ENCODE measurements at regions not wholly inside any gene's neighbourhood (a gene's known extent, or its start where the extent isn't known, plus 50 kb on each side); places are given as distances from the start of the nearest gene placed in this dataset.

DNA sequence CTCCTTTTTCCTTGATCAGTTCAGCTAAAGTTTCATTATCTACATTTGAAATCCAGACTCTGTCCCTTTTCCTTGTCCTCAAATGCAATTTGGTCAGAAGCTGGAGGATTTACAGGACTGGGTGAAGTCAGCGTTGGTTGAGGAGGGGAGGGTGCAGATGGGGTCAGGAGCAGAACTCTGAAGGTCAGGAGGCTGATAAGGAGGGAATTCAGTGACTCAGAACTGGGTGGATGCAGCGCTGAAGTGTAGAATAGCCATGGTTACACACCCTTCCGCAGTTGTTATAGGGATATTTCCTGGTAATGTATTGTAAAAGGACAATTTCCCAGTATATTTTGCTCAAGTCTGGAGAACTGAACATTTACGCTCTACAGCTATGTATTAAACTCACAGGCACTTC, 133.1 kb upstream of the FOXA2 start:
- DNase-seq (ENCODE audit: low read depth), result no peak
- TF ChIP-seq, protein P1, sequence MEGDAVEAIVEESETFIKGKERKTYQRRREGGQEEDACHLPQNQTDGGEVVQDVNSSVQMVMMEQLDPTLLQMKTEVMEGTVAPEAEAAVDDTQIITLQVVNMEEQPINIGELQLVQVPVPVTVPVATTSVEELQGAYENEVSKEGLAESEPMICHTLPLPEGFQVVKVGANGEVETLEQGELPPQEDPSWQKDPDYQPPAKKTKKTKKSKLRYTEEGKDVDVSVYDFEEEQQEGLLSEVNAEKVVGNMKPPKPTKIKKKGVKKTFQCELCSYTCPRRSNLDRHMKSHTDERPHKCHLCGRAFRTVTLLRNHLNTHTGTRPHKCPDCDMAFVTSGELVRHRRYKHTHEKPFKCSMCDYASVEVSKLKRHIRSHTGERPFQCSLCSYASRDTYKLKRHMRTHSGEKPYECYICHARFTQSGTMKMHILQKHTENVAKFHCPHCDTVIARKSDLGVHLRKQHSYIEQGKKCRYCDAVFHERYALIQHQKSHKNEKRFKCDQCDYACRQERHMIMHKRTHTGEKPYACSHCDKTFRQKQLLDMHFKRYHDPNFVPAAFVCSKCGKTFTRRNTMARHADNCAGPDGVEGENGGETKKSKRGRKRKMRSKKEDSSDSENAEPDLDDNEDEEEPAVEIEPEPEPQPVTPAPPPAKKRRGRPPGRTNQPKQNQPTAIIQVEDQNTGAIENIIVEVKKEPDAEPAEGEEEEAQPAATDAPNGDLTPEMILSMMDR (conservative IDR thresholded peaks at IDR 0.05; ENCODE audit: low read depth, low read length), result no peak

DNA sequence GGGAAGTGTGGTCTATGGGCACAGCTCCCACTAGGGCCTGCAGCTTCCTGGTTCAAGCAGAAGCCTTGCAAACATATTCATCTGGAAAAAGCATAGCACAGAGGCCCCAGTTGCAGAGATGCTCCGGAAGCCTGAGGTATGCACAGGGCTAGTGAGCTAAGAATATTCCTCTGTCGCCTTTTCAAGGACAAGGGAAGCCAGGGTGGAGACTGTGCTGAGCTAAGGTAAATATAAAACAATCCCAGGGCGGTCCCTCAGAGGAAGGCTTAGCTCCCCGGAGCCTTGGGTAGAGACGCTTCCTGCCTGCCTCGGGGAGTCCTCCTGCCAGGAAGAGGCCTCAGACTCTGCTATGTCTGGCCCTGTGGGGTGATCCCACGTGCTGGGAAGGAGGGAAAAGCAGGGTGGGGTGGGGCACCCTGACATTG, 134.8 kb upstream of the FOXA2 start:
- no peak overlapping the region for H3K4me3 ChIP-seq (ENCODE audit: low read depth, low read length)
- no peak for DNase-seq (ENCODE audit: low read depth)
- TF ChIP-seq, protein P1 (conservative IDR thresholded peaks at IDR 0.05; ENCODE audit: low read depth, low read length), result no peak

More for the DNA sequence above, 133.1 kb upstream of the FOXA2 start:
- no peak overlapping the region for H3K4me3 ChIP-seq (ENCODE audit: low read depth, low read length)

- no peak for DNase-seq (ENCODE audit: low read depth)
- no peak overlapping the region for H3K4me3 ChIP-seq (ENCODE audit: low read depth, low read length)
- TF ChIP-seq, protein P1 (conservative IDR thresholded peaks at IDR 0.05; ENCODE audit: low read depth, low read length), result no peak
Observed at GRCh38 chr20:22720206-22720605, 135.8 kb upstream of the FOXA2 start.

DNA sequence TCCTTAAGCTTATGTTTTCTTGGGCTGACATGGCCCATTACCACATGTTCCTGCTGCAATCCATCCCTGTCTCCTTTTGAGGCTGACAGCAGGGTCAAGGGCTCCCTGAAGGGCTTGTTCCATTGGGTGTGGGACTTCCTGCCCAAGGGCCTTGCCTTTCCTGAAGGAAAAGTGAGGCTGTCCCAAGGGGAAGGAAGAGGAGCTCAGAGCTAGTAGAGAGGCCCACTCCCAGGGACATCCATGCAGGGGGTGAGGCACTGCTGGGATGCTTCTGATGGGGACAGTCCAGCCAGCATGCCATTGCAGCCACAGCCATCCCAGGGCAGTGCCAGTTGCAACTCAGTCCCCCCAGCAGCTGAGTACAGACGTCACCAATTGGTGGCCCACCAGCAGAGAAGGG, 138.4 kb upstream of the FOXA2 start:
- TF ChIP-seq, protein P1 (conservative IDR thresholded peaks at IDR 0.05; ENCODE audit: low read depth, low read length), result no peak
- DNase-seq (ENCODE audit: low read depth), result no peak
- no peak overlapping the region for H3K4me3 ChIP-seq (ENCODE audit: low read depth, low read length)

GRCh38 chr20:22723659-22724058, 139.3 kb upstream of the FOXA2 start:
- DNase-seq (ENCODE audit: low read depth), result no peak
- TF ChIP-seq, protein P1 (conservative IDR thresholded peaks at IDR 0.05; ENCODE audit: low read depth, low read length), result no peak
- no peak overlapping the region for H3K4me3 ChIP-seq (ENCODE audit: low read depth, low read length)

- H3K4me3 ChIP-seq (ENCODE audit: low read depth, low read length), result no peak overlapping the region
- TF ChIP-seq, protein P1 (conservative IDR thresholded peaks at IDR 0.05; ENCODE audit: low read depth, low read length), result no peak
- DNase-seq (ENCODE audit: low read depth), result no peak
Observed at GRCh38 chr20:22728146-22728745, 143.9 kb upstream of the FOXA2 start.

DNA sequence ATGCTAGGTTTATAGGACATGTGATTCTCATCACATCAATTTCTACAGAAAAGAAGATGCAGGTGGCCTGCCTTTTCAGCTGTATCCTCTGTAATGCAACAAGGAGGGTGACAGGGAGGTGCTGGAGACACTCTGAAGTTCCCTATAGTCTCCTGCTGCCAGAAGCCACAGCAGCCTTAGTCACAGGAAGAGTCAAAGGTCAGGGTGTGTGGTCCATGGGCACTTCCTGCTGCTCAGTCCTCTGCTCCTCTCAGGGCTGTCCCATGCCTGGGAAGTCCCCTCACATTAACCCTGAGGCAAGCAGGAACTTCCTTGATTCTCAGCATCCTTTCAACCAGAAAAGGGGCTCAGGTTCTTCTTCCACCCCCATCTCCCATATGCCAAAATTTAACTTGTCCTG, 144.8 kb upstream of the FOXA2 start:
- TF ChIP-seq, protein P1 (conservative IDR thresholded peaks at IDR 0.05; ENCODE audit: low read depth, low read length), result no peak
- no peak for DNase-seq (ENCODE audit: low read depth)

More for the DNA sequence above, 144.8 kb upstream of the FOXA2 start:
- no peak overlapping the region for H3K4me3 ChIP-seq (ENCODE audit: low read depth, low read length)

Data from epithelial cell of proximal tubule (primary cell).